ENCODE measurements at regions not wholly inside any gene's neighbourhood (a gene's known extent, or its start where the extent isn't known, plus 50 kb on each side); places are given as distances from the start of the nearest gene placed in this dataset.

GRCh38 chr16:79468631-79469030 lies 131.9 kb downstream of the MAF start:
- TF ChIP-seq CTCF (conservative IDR thresholded peaks at IDR 0.05) = no peak

GRCh38 chr16:79468121-79468552 lies 132.4 kb downstream of the MAF start:
- no peak overlapping the region for H3K27ac ChIP-seq
- TF ChIP-seq CTCF (conservative IDR thresholded peaks at IDR 0.05) = no peak

More at GRCh38 chr16:79468631-79469030, 131.9 kb downstream of the MAF start:
- no peak overlapping the region for H3K27ac ChIP-seq

- H3K27ac ChIP-seq = no peak overlapping the region
- TF ChIP-seq CTCF (conservative IDR thresholded peaks at IDR 0.05) = no peak
Observed at GRCh38 chr16:79466111-79466510, 134.4 kb downstream of the MAF start.

- H3K27ac ChIP-seq = no peak overlapping the region
- no peak for TF ChIP-seq CTCF (conservative IDR thresholded peaks at IDR 0.05)
Observed at GRCh38 chr16:79463841-79464240, 136.7 kb downstream of the MAF start.

- TF ChIP-seq CTCF (conservative IDR thresholded peaks at IDR 0.05) = no peak
- H3K27ac ChIP-seq = no peak overlapping the region
Observed at GRCh38 chr16:79456036-79456435, 144.5 kb downstream of the MAF start.

GRCh38 chr16:79452671-79453070 lies 147.9 kb downstream of the MAF start:
- no peak overlapping the region for H3K27ac ChIP-seq
- TF ChIP-seq CTCF (conservative IDR thresholded peaks at IDR 0.05) = no peak

GRCh38 chr16:79451196-79451816 lies 149.2 kb downstream of the MAF start:
- no peak overlapping the region for H3K27ac ChIP-seq
- TF ChIP-seq CTCF (conservative IDR thresholded peaks at IDR 0.05) = no peak

All from VCaP (cell line).